VCaP (cell line): ENCODE measurements at regions not wholly inside any gene's neighbourhood (a gene's known extent, or its start where the extent isn't known, plus 50 kb on each side); places are given as distances from the start of the nearest gene placed in this dataset.

Experiments
- H3K27ac ChIP-seq: fragments of 450-650 bp; 2 replicates; pipeline ENCODE4 v1.5.1; 2017
- CTCF ChIP-seq: fragments of 450-650 bp; conservative IDR thresholded peaks from 2 replicates; pipeline ENCODE4 v1.5.1; 2017; ENCODE audit warnings: mild to moderate bottlenecking, moderate library complexity

- TF ChIP-seq CTCF = no peak
- H3K27ac ChIP-seq = no peak overlapping the region
These were observed 641.7 kb upstream of the ZEB2 start for GRCh38 chr2:145161656-145162055.

- no peak for TF ChIP-seq CTCF
- no peak overlapping the region for H3K27ac ChIP-seq
These were observed 640.9 kb upstream of the ZEB2 start for GRCh38 chr2:145160855-145161254.

GRCh38 chr2:145159676-145160075, 639.8 kb upstream of the ZEB2 start:
- no peak for TF ChIP-seq CTCF
- no peak overlapping the region for H3K27ac ChIP-seq

- H3K27ac ChIP-seq = no peak overlapping the region
- no peak for TF ChIP-seq CTCF
These were observed 638.0 kb upstream of the ZEB2 start for GRCh38 chr2:145157741-145158591.

GRCh38 chr2:145157036-145157675, 637.2 kb upstream of the ZEB2 start:
- no peak overlapping the region for H3K27ac ChIP-seq
- TF ChIP-seq CTCF = no peak

- no peak overlapping the region for H3K27ac ChIP-seq
- TF ChIP-seq CTCF = no peak
These were observed 636.3 kb upstream of the ZEB2 start for GRCh38 chr2:145156199-145156598.

- no peak overlapping the region for H3K27ac ChIP-seq
- no peak for TF ChIP-seq CTCF
These were observed 635.3 kb upstream of the ZEB2 start for GRCh38 chr2:145155196-145155595.
